HG03442 (cell line): ENCODE measurements at regions not wholly inside any gene's neighbourhood (a gene's known extent, or its start where the extent isn't known, plus 50 kb on each side); places are given as distances from the start of the nearest gene placed in this dataset.

ENCODE experiments used
- ATAC-seq: cut with Tn5 transposase; IDR thresholded peaks from one replicate; pipeline ENCODE4 v1.9.1; 2021; ENCODE audit warnings: mild to moderate bottlenecking, moderate library complexity; ENCODE audit not compliant: unreplicated experiment

DNA sequence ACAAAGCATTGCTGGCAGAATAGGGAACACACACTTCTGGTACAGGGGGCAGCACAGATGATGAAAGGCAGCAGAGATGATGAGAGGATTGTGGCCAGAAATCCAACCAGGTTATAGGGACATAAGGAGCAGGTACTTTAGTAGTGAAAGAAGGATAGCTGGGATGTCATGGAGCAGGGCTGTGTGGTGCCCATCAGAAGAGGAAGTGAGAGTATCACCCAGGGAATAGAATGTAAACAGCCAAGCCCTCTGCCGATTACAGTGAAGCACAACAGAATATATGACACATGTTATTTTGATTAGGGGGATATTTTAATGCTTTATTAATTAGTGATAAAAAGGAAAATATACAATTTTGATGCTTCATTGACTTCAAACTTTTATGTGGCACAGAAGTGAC is 883.4 kb upstream of the CDH2 start:
- ATAC-seq, result no peak

- ATAC-seq, result no peak
Measured at GRCh38 chr18:29057703-29058102, 880.8 kb upstream of the CDH2 start.

- no peak for ATAC-seq
Measured at GRCh38 chr18:29056800-29057199, 879.9 kb upstream of the CDH2 start.

- ATAC-seq, result no peak
Measured at GRCh38 chr18:29041976-29042375, 865.0 kb upstream of the CDH2 start.

- ATAC-seq, result no peak
Measured at GRCh38 chr18:29034113-29034856, 857.4 kb upstream of the CDH2 start.

- ATAC-seq, result no peak
Measured at GRCh38 chr18:29028560-29028959, 851.6 kb upstream of the CDH2 start.

DNA sequence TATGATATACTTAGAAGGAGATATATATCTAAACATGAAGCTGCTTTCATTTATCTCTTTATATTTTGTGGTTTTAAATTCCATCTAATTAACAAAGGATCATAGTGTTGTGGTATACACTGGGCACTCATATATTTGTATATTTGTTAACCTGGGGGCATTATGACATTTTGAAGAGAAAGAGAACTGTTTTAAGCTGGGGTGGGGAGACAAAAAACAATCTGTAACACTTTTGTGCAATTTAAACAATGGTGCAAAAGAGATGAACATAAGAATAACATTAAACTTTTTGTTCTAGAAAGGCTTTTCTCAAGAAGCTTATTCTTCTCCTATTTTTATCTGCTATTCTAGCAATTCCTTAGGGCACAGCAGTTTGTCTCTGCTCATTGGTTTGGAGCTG is 842.0 kb upstream of the CDH2 start:
- ATAC-seq, result no peak

DNA sequence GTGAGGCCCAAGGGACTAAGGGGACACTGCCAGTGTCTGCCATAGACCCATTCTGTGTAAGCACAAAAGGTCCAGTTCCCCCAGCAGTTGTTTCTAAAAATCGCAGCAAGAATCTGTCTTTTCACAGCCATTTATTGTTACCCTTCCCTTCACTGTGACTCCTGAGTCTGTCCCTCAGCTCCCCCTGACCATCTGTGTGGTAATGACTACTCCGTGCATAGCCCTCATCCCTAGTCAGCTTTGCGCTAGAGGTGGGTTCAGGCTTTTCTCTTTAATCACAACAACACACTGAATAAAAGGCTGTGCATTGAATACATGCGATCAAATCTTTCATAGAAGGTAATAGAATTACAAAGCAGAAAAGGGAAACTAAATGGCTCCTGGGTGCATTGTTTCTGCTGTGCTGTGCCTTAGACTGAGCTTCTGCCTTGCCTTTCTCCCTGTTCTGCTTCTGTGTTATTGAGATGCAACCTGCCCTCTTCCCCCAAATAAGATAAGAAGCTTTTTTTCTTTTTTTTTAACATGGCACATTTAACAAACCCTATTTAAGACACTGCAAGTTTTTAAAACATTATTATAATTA is 836.0 kb upstream of the CDH2 start:
- ATAC-seq, result no peak

DNA sequence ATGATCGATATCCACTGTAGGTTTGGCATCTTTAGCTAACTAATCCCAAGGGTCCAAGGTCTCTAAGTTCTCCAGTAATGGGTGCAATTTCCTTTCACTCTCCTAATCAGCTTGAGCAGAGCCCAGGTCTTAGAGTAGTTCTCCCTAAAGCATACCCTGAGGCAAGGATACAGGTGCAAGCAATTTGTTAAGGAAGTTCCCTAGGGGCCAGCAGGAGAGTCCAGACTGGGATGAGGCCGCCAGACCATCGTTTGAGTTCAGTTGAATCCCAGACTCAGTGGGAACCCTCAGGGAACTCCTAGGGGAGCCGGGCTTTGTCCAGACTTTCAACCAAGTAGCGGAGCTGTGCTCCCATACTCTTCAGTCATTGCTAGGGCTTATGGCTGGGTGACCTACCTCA is 835.4 kb upstream of the CDH2 start:
- ATAC-seq, result no peak

DNA sequence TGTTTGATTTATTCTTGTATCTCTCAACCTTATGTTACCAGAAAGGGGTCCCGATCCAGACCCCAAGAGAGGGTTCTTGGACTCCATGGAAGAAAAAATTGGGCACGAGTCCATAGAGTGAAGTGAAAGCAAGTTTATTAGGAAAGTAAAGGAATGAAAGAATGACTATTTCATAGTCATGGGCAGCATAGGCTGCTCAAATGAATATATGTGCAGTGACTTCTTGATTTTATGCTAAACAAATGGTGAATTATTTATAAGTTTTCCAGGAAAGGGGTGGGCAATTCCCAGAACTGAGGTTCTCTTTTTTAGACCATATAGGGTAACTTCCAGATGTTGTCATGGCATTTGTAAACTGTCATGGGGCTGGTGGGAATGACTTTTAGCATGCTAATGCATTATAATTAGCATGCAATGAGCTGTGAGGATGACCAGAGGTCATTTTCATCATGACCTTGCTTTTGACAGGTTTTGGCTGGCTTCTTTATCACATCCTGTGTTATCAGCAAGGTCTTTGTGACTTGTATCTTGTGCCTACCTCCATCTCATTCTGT is 832.4 kb upstream of the CDH2 start:
- ATAC-seq, result no peak

DNA sequence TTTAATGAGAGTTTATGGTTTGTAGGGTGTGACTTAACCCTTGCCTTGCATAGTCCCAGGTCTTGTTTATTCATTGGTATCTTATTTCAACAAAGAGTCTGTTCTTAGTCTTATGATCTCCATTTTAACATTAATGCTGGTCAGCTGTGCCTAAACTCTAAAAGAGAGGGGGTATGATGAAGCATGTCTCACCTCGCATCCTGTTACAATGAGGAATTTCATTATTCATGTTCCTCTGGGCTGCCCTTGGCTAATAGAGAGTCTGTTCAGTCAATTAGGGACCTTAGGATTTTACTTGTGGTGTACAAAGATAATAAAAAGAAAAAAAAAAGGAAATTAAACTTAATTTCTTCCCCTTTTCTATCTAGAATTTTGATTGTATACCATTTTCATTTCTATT is 831.9 kb upstream of the CDH2 start:
- ATAC-seq, result no peak

GRCh38 chr18:29007986-29008654 is 831.2 kb upstream of the CDH2 start:
- no peak for ATAC-seq

DNA sequence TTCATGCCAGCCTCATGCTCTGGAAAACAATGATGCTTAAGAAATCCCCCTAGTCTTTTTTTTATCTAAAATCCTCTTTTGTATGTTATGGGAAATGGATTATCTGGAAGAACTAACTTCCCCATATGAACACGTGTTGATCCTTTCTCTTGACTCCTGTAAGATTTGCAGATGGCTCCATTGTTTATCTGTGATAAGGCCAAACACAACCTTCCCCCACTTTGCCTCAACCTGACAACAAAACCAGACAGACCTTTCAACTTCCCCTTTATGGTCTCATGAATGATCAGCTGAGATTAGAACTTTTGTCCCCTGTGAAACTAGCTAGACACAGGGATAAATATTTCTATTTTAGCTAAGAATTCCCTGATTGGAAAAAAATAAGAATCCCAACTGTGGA is 828.0 kb upstream of the CDH2 start:
- no peak for ATAC-seq

- ATAC-seq, result no peak
Measured at GRCh38 chr18:29003194-29003593, 826.3 kb upstream of the CDH2 start.

GRCh38 chr18:29002747-29003146 is 825.8 kb upstream of the CDH2 start:
- no peak for ATAC-seq

DNA sequence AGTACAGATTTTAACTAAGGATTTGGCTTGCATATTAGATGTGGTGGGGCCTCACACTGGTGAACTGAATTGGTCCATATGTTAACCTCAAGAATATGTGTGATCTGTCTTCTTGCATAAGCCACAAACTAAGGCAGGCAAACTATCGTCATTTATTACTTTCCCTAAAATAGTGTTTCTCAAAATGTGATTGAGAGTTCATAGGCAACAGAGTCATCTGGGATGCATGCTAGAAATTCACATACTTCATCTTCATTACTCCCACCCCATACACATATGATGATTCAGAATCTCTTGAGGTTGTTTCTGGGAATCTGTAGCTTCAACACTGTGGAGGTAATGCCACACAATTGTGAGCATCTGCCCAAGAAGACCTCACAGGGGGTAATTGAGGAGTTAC is 822.8 kb upstream of the CDH2 start:
- ATAC-seq, result no peak

- ATAC-seq, result no peak
Measured at GRCh38 chr18:28995319-28995718, 818.4 kb upstream of the CDH2 start.

DNA sequence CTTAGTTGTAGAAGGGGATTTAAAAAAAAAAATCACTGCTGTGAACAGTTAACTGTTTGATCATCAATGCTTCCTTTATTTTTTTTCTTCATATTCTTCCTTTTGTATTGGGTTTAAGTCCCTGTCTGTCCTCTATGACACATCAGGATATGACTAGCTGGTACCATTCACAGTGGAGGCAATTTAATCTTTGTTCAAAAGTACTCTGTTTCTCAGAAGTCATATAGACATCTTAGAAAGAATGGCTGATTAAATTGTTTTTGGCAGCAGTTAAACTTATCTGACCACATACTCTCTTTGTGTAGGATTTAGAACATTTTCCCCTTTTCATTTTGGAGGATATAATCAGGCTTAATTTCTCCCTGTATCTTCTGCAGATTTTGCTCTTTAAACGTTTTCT is 807.8 kb upstream of the CDH2 start:
- no peak for ATAC-seq

DNA sequence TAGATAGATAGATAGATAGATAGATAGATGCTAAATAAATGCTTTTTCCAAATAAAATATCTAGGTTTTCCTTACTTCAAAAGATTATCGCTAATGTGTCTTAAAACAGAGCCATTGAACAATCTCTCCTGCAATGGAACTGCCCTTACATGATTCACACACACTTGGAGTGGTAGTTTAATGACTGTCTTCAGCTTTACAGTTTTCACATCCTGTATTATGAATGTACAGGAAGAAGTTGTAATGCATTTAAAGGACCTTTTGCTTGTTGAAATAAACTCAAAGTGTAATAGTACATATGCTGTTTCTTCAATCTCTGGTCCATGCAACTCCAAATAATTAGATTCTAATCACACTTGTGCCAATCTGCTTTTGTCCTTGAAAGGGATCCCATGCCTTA is 797.6 kb upstream of the CDH2 start:
- ATAC-seq, result no peak

- no peak for ATAC-seq
Measured at GRCh38 chr18:28973324-28973723, 796.4 kb upstream of the CDH2 start.

DNA sequence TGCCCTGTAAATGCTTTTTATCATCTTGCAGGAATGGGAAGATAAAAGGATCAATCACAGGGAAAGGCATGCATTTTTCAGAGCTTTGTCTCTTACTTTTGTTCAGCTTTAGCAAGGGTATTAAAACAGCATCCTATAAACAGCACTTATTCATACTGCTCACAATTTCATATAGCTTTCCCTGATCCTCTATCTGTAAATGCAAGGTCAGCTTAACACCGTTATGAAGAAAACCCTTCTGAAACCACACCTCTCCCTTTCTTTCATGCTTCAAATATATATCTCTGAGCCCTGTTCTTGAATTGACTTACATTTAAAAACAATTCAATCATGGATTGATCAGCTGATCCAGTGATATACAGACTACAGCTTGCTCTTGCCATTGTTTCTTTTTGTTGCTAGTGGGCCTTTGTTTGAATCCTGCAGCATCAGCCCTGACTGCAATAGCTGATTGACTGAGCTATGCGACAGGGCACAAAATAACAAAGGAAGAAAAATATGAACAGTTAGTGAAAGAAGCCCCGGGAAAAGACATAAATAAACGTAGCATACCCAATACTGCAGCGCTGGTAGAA is 795.5 kb upstream of the CDH2 start:
- no peak for ATAC-seq

GRCh38 chr18:28963481-28963880 is 786.6 kb upstream of the CDH2 start:
- no peak for ATAC-seq
